ENCODE measurements at regions not wholly inside any gene's neighbourhood (a gene's known extent, or its start where the extent isn't known, plus 50 kb on each side); places are given as distances from the start of the nearest gene placed in this dataset.

DNA sequence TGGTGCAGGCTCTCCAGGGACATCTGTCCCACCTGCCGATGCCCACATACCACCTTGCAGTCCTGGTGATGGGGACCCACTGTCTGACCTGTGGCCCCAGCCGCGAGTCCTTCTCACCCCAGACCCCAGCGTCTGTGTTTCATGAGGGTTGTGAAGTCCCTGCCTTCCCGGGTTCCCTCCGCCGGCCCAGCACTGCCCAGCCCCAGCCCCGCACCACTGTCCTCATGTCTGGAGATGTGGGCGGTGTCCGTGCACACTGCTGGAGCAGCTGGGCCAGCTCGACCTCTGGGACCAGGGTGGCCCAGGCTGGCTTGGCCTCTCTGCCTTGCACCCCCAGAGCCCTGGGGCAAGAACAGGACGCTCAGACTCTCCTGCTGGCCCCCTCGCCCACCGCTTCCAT lies 199.5 kb upstream of the CIBAR2 start:
- in situ Hi-C loops (cut with HindIII; ENCODE audit: low sequenced_read_pairs) = no loop called here
- no peak for DNase-seq (ENCODE audit: low read depth)
- no peak overlapping the region for H3K4me3 ChIP-seq (ENCODE audit: low read depth, low read length)
- TF ChIP-seq, protein P1, sequence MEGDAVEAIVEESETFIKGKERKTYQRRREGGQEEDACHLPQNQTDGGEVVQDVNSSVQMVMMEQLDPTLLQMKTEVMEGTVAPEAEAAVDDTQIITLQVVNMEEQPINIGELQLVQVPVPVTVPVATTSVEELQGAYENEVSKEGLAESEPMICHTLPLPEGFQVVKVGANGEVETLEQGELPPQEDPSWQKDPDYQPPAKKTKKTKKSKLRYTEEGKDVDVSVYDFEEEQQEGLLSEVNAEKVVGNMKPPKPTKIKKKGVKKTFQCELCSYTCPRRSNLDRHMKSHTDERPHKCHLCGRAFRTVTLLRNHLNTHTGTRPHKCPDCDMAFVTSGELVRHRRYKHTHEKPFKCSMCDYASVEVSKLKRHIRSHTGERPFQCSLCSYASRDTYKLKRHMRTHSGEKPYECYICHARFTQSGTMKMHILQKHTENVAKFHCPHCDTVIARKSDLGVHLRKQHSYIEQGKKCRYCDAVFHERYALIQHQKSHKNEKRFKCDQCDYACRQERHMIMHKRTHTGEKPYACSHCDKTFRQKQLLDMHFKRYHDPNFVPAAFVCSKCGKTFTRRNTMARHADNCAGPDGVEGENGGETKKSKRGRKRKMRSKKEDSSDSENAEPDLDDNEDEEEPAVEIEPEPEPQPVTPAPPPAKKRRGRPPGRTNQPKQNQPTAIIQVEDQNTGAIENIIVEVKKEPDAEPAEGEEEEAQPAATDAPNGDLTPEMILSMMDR (IDR thresholded peaks at IDR 0.05; ENCODE audit: low read depth, low read length, missing control alignments) = no peak

DNA sequence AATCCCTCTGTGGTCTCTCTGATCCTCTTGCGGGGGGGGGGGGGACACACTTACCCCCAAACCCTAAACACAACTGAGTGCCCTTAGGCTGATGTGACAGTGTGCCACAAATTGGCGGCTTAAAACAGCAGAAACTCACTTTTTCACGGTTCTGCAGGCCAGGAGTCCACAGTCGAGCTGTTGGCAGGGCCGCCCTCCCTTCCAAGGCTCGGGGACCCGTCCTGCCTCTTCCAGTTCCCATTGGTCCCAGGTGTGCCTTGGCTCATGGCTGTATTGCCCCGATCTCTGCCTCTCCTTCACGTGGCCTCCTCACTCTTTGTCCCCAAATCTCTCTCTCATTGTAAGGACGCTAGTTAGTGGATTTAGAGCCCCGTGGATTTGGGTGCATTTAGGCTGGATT lies 199.9 kb upstream of the CIBAR2 start:
- in situ Hi-C loops (cut with HindIII; ENCODE audit: low sequenced_read_pairs) = no loop called here
- no peak for DNase-seq (ENCODE audit: low read depth)
- no peak overlapping the region for H3K4me3 ChIP-seq (ENCODE audit: low read depth, low read length)
- TF ChIP-seq, protein P1 (IDR thresholded peaks at IDR 0.05; ENCODE audit: low read depth, low read length, missing control alignments) = no peak

DNA sequence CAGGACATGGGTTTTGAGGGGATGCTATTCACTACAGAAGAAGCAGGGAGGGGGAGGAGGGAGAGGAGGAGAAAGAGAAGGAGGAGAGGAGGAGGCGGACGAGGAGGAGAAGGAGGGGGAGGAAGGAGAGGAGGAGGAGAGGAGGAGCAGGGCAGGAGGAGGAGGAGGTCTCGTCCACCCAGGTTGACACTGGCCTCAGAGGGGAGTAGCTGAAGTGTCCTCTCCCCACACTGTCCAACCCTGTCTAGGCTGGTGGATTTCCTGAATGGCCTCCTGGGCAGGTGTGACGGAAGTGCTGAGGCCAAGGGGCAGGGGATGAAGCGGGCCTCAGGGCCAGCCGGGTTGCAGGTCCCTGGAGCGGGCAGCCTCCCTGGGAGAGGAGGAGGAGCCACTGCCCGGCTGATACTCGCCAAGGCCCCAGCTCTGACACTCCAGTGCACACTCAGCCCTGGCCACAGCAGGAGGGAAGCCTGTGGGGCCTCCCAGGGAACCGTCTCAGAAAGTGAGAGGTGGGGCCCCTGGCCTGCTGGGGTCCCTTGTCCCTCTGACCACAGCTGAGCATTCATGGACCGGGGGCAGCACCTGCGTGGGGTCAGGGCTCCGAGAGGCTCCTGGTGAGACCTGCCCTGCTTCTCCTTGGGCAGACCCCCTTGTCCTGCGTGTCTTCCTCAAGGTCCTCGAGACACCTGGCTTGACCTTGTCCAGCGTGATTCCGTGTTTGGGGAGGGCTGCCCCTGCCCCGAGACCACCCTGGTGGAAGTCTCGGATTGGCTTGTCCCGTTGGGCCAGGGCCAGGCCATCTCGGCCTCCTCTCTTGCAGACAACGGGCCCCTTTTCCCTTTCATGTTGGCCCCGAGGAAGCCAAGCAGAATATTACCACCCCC lies 200.6 kb upstream of the CIBAR2 start:
- H3K4me3 ChIP-seq (ENCODE audit: low read depth, low read length) = no peak overlapping the region
- in situ Hi-C loops (cut with HindIII; ENCODE audit: low sequenced_read_pairs) = no loop called here
- DNase-seq (ENCODE audit: low read depth) = no peak
- TF ChIP-seq, protein P1 (IDR thresholded peaks at IDR 0.05; ENCODE audit: low read depth, low read length, missing control alignments) = no peak

DNA sequence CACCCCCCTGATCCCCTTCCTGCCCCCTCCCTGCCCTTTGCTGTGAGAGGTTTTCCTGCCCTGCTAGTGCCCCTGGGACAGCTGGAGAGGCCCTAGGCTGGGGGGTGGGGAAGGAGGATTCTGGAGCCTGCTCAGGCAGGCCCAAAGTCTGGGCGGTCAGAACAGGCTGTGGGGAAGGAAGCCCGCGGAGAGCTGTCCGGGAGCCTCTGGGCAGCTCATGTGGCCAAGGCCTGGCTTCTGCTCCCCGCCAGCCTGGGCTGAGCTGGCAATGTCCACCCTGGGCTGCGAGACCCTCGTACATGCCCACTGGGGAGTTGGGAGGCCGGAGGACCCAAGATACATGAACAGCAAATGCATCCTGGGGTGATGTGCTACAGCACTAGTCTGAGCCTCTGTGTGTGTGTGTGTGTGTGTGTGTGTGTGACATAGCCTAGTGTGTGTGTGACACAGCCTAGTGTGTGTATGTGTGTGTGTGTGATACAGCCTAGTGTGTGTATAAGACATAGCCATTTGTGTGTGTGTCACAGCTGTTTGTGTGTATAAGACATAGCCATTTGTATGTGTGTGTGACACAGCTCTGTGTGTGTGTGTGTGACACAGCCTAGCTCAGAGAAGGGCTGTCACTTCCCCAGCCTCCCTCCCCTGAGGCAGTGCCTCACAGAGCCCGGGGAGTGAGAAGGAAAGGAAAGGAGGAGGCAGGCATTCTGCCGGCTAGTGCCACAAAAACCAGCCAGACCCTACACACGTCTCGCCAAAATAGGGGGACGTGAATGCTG lies 201.4 kb upstream of the CIBAR2 start:
- in situ Hi-C loops (cut with HindIII; ENCODE audit: low sequenced_read_pairs) = no loop called here
- no peak overlapping the region for H3K4me3 ChIP-seq (ENCODE audit: low read depth, low read length)
- DNase-seq (ENCODE audit: low read depth) = no peak
- TF ChIP-seq, protein P1 (IDR thresholded peaks at IDR 0.05; ENCODE audit: low read depth, low read length, missing control alignments) = no peak

DNA sequence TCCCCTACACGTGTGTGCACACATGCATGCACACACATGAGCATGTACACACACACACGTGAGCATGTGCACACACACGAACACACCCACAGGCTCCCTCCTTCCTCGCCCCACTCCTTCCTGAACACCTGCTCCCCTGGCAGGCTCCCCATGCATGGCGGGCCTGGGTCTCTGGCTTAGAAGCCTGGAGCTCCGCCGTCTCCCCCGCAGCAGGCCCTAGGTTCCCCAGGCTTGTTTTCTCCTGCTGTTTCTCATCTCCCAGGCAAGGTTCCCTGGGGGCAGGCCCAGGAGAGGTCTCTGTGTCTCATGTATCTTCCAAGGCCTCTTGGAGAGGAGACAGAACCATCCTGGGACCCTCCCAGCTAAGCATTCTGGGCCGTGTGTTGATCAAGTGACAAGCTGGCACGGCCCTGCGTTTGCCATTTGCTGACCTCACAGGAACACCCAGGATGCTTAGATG lies 202.3 kb upstream of the CIBAR2 start:
- in situ Hi-C loops (cut with HindIII; ENCODE audit: low sequenced_read_pairs) = no loop called here
- DNase-seq (ENCODE audit: low read depth) = no peak
- TF ChIP-seq, protein P1 (IDR thresholded peaks at IDR 0.05; ENCODE audit: low read depth, low read length, missing control alignments) = no peak
- H3K4me3 ChIP-seq (ENCODE audit: low read depth, low read length) = no peak overlapping the region

DNA sequence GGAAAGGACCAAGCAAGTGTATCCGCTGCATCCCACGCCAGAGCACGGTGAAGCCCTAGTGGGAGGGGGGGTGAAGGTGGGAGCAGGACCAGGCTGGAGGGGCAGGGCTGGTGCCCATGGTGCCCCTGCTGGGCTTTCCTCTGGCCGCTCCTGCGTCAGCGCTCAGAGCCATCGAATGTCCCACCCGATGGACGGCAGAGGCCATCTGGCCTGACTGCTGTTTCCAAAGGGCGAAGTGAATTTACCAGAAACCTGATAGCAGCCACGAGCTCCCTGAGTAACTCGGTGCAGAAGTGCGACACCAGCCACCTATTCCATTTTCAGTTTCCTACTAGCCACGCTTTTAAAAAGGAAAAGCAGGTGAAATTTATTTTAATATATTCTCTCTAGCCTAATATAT lies 203.6 kb upstream of the CIBAR2 start:
- TF ChIP-seq, protein P1 (IDR thresholded peaks at IDR 0.05; ENCODE audit: low read depth, low read length, missing control alignments) = no peak
- H3K4me3 ChIP-seq (ENCODE audit: low read depth, low read length) = no peak overlapping the region
- in situ Hi-C loops (cut with HindIII; ENCODE audit: low sequenced_read_pairs) = loop anchor here (5.0 kb wide), 1 partner anchor 51 kb away; no protein-coding TSS in a partner anchor
- no peak for DNase-seq (ENCODE audit: low read depth)
